ENCODE measurements at regions not wholly inside any gene's neighbourhood (a gene's known extent, or its start where the extent isn't known, plus 50 kb on each side); places are given as distances from the start of the nearest gene placed in this dataset.

DNA sequence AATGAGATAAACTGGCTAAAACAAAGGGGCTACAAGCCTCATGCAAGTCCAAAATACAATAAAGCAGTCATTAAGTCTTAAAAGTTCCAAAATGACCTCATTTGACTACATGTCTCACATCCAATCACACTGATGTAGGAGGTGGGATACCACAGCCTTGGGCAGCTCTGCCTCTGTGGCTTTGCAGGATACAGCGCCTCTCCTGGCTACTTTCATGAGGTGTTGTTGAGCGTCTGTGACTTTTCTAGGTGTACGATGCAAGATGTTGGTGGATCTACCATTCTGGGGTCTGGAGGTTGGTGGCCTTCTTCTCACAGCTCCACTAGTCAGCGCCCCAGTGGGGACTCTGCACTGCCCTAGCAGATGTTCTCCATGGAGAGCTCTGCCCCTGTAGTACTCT is 944.9 kb downstream of the TECRL start:
- FAIRE-seq (no peak), DNase-seq (ENCODE audit: low read depth, low spot score) (no peak)
- dilution Hi-C loops (cut with MboI; ENCODE audit: extremely low pct_ligation_motif_present, low sequenced_read_pairs): no loop called here
- Histone ChIP-seq H3K4me3 (ENCODE audit: control insufficient read depth in 2 of 3, extremely low read depth in 1 of 3, insufficient read depth in 2 of 3, low read depth in 1 of 3, low read length in 3 of 3) (no peak overlapping the region), H3K4me1 (ENCODE audit: control insufficient read depth, extremely low read depth, insufficient read depth, low read length) (no peaks in the 10 kb centered on the region), H4K20me1 (ENCODE audit: control insufficient read depth, extremely low read depth, insufficient read depth, low read length) (no peaks in the 10 kb centered on the region), H3K9me1 (ENCODE audit: control insufficient read depth, extremely low read depth, insufficient read depth, low read length) (no peaks in the 10 kb centered on the region), H3K27ac (ENCODE audit: control insufficient read depth, insufficient read depth, low read length) (no peak overlapping the region), H3K9me3 (ENCODE audit: control insufficient read depth, low read depth, low read length) (no peaks in the 10 kb centered on the region), H3K4me2 (ENCODE audit: control insufficient read depth, extremely low read depth, insufficient read depth, low read depth, low read length) (no peak overlapping the region), H2AFZ (ENCODE audit: control insufficient read depth, low read length) (no peak overlapping the region), H3K36me3 (ENCODE audit: control insufficient read depth in 2 of 2, extremely low read depth in 1 of 2, insufficient read depth in 2 of 2, low read length in 2 of 2) (no peaks in the 10 kb centered on the region), H3K79me2 (ENCODE audit: control insufficient read depth, insufficient read depth, low read length) (no peaks in the 10 kb centered on the region), H3K27me3 (ENCODE audit: control insufficient read depth, extremely low read depth, insufficient read depth, low read length) (no peaks in the 10 kb centered on the region), H3K9ac (ENCODE audit: control insufficient read depth, extremely low read depth, insufficient read depth, low read length) (no peak overlapping the region)
- TF ChIP-seq EZH2 (IDR thresholded peaks at IDR 0.05; ENCODE audit: low read length): no peak
- TF ChIP-seq, protein P1, sequence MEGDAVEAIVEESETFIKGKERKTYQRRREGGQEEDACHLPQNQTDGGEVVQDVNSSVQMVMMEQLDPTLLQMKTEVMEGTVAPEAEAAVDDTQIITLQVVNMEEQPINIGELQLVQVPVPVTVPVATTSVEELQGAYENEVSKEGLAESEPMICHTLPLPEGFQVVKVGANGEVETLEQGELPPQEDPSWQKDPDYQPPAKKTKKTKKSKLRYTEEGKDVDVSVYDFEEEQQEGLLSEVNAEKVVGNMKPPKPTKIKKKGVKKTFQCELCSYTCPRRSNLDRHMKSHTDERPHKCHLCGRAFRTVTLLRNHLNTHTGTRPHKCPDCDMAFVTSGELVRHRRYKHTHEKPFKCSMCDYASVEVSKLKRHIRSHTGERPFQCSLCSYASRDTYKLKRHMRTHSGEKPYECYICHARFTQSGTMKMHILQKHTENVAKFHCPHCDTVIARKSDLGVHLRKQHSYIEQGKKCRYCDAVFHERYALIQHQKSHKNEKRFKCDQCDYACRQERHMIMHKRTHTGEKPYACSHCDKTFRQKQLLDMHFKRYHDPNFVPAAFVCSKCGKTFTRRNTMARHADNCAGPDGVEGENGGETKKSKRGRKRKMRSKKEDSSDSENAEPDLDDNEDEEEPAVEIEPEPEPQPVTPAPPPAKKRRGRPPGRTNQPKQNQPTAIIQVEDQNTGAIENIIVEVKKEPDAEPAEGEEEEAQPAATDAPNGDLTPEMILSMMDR (optimal IDR thresholded peaks at IDR 0.05 in 1 of 3, IDR thresholded peaks at IDR 0.05 in 1 of 3, conservative IDR thresholded peaks at IDR 0.05 in 1 of 3; ENCODE audit: extremely low read depth in 1 of 3, insufficient read depth in 2 of 3, low read length in 3 of 3): no peak

DNA sequence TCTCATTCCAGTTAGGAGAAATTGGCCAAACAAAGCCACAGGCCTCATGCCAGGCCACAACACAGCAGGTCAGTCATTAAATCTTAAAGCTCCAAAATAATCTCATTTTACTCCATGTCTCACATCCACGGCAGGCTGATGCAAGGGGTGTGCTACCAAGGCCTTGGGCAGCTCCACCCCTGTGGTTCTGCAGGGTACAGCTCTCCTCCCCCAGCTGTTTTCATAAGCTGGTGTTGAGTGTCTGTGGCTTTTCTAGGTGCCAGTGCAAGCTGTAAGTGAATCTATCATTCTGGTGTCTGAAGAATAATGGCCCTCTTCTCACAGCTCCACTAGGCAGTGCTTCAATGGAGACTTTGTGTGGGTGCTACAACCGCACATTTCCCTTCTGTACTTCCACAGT is 949.2 kb downstream of the TECRL start:
- no peaks in the 10 kb centered on the region for H3K36me3 ChIP-seq (ENCODE audit: control insufficient read depth in 2 of 2, extremely low read depth in 1 of 2, insufficient read depth in 2 of 2, low read length in 2 of 2)
- H3K4me1 ChIP-seq (ENCODE audit: control insufficient read depth, extremely low read depth, insufficient read depth, low read length): no peaks in the 10 kb centered on the region
- no peak overlapping the region for H2AFZ ChIP-seq (ENCODE audit: control insufficient read depth, low read length)
- no peaks in the 10 kb centered on the region for H4K20me1 ChIP-seq (ENCODE audit: control insufficient read depth, extremely low read depth, insufficient read depth, low read length)
- H3K9me1 ChIP-seq (ENCODE audit: control insufficient read depth, extremely low read depth, insufficient read depth, low read length): no peaks in the 10 kb centered on the region
- no peak overlapping the region for H3K27ac ChIP-seq (ENCODE audit: control insufficient read depth, insufficient read depth, low read length)
- H3K9me3 ChIP-seq (ENCODE audit: control insufficient read depth, low read depth, low read length): no peaks in the 10 kb centered on the region
- FAIRE-seq (no peak), DNase-seq (ENCODE audit: low read depth, low spot score) (no peak)
- H3K79me2 ChIP-seq (ENCODE audit: control insufficient read depth, insufficient read depth, low read length): no peaks in the 10 kb centered on the region
- no peak overlapping the region for H3K4me2 ChIP-seq (ENCODE audit: control insufficient read depth, extremely low read depth, insufficient read depth, low read depth, low read length)
- H3K4me3 ChIP-seq (ENCODE audit: control insufficient read depth in 2 of 3, extremely low read depth in 1 of 3, insufficient read depth in 2 of 3, low read depth in 1 of 3, low read length in 3 of 3): no peak overlapping the region
- dilution Hi-C loops (cut with MboI; ENCODE audit: extremely low pct_ligation_motif_present, low sequenced_read_pairs): no loop called here
- TF ChIP-seq, protein P1 (optimal IDR thresholded peaks at IDR 0.05 in 1 of 3, IDR thresholded peaks at IDR 0.05 in 1 of 3, conservative IDR thresholded peaks at IDR 0.05 in 1 of 3; ENCODE audit: extremely low read depth in 1 of 3, insufficient read depth in 2 of 3, low read length in 3 of 3): no peak
- no peak for TF ChIP-seq EZH2 (IDR thresholded peaks at IDR 0.05; ENCODE audit: low read length)
- no peak overlapping the region for H3K9ac ChIP-seq (ENCODE audit: control insufficient read depth, extremely low read depth, insufficient read depth, low read length)
- no peaks in the 10 kb centered on the region for H3K27me3 ChIP-seq (ENCODE audit: control insufficient read depth, extremely low read depth, insufficient read depth, low read length)

Measured in keratinocyte (primary cell).